ENCODE measurements at regions not wholly inside any gene's neighbourhood (a gene's known extent, or its start where the extent isn't known, plus 50 kb on each side); places are given as distances from the start of the nearest gene placed in this dataset.

GRCh38 chr5:68873198-68873597, 220.6 kb upstream of the SLC30A5 start:
- DNase-seq, result no peak

- no peak for DNase-seq
These were observed 218.5 kb upstream of the SLC30A5 start for GRCh38 chr5:68875351-68875750.

- no peak for DNase-seq
These were observed 210.4 kb upstream of the SLC30A5 start for GRCh38 chr5:68883436-68883835.

- DNase-seq, result no peak
These were observed 209.6 kb upstream of the SLC30A5 start for GRCh38 chr5:68884144-68884754.

GRCh38 chr5:68884883-68885282, 208.9 kb upstream of the SLC30A5 start:
- no peak for DNase-seq

- DNase-seq, result no peak
These were observed 207.0 kb upstream of the SLC30A5 start for GRCh38 chr5:68886814-68887213.

GRCh38 chr5:68891718-68892117, 202.1 kb upstream of the SLC30A5 start:
- no peak for DNase-seq

- DNase-seq, result no peak
These were observed 199.1 kb upstream of the SLC30A5 start for GRCh38 chr5:68894673-68895072.

- no peak for DNase-seq
These were observed 194.8 kb upstream of the SLC30A5 start for GRCh38 chr5:68898951-68899471.

- DNase-seq, result no peak
These were observed 181.7 kb upstream of the SLC30A5 start for GRCh38 chr5:68911840-68912690.

GRCh38 chr5:68915079-68915478, 178.7 kb upstream of the SLC30A5 start:
- no peak for DNase-seq

- no peak for DNase-seq
These were observed 175.5 kb upstream of the SLC30A5 start for GRCh38 chr5:68918306-68918705.

GRCh38 chr5:68919988-68920490, 173.8 kb upstream of the SLC30A5 start:
- DNase-seq, result no peak

- no peak for DNase-seq
These were observed 172.9 kb upstream of the SLC30A5 start for GRCh38 chr5:68920888-68921287.

GRCh38 chr5:68922172-68922987, 171.4 kb upstream of the SLC30A5 start:
- DNase-seq, result no peak

GRCh38 chr5:68924481-68925145, 169.2 kb upstream of the SLC30A5 start:
- DNase-seq, result no peak

GRCh38 chr5:68928617-68929302, 165.1 kb upstream of the SLC30A5 start:
- DNase-seq, result no peak

GRCh38 chr5:68930139-68930538, 163.7 kb upstream of the SLC30A5 start:
- no peak for DNase-seq

GRCh38 chr5:68932830-68933434, 160.9 kb upstream of the SLC30A5 start:
- no peak for DNase-seq

GRCh38 chr5:68942169-68942568, 151.6 kb upstream of the SLC30A5 start:
- no peak for DNase-seq

- no peak for DNase-seq
These were observed 147.1 kb upstream of the SLC30A5 start for GRCh38 chr5:68946728-68947127.
